Prostate gland (tissue), 2 donors: ENCODE measurements at regions not wholly inside any gene's neighbourhood (a gene's known extent, or its start where the extent isn't known, plus 50 kb on each side); places are given as distances from the start of the nearest gene placed in this dataset.

Experiments
- DNase-seq: peaks from one replicate; pipeline ENCODE4 v3.0.0-alpha.2; 2019; ENCODE audit warnings: low spot score
- H3K27ac ChIP-seq, 2 donors: fragments of 200-600 bp; sonication (generic); 2 replicates each; pipeline ENCODE4 v1.5.1; 2017 to 2019
- H3K27me3 ChIP-seq: fragments of 200-600 bp; sonication (generic); replicated peaks from 2 replicates; pipeline ENCODE4 v1.5.1; 2019; ENCODE audit not compliant: insufficient read depth
- H3K36me3 ChIP-seq, 2 donors: fragments of 200-600 bp; sonication (generic); 1 replicate in 1 of 2; 2 replicates in 1 of 2; pipeline versions ENCODE4 v1.5.1 to v1.8.1; 2017 to 2019
- H3K4me1 ChIP-seq: fragments of 200-600 bp; sonication (generic); replicated peaks from 2 replicates; pipeline ENCODE4 v1.5.1; 2019
- H3K4me3 ChIP-seq, 2 donors: fragments of 200-600 bp; sonication (generic); 2 replicates each; pipeline ENCODE4 v1.5.1; 2017 to 2019
- H3K9me3 ChIP-seq: fragments of 200-600 bp; sonication (generic); 2 replicates; pipeline ENCODE4 v1.5.1; 2017
- POLR2A ChIP-seq: fragments of 450-650 bp; IDR thresholded peaks from one replicate; pipeline ENCODE4 v1.6.1; 2016; ENCODE audit warnings: antibody characterized with exemption, mild to moderate bottlenecking
- POLR2AphosphoS5 ChIP-seq: sonication (generic); formaldehyde crosslinking; IDR thresholded peaks from one replicate; pipeline ENCODE4 v1.6.1; 2017; ENCODE audit warnings: antibody characterized with exemption
- WGBS: methylation state at CpG from one replicate; pipeline ENCODE4 v1.1.5; 2018; 5-methylcytosine and 5-hydroxymethylcytosine counted together
- intact Hi-C: fragments of 100-400 bp; cut with DNase I; formaldehyde crosslinking; loops from one replicate; pipeline ENCODE4 v1.14.2; 2022
- TF ChIP-seq, protein P1 (sequence below), 4 experiments: fragments of 200-600 bp in 2 of 4; fragments of 450-650 bp in 2 of 4; sonication (generic) in 2 of 4; IDR thresholded peaks; 1 replicate in 3 of 4; 2 replicates in 1 of 4; pipeline ENCODE4 v1.5.1; 2016 to 2019; ENCODE audit warnings: antibody characterized with exemption in 4 of 4, mild to moderate bottlenecking in 2 of 4, moderate library complexity in 2 of 4

DNA sequence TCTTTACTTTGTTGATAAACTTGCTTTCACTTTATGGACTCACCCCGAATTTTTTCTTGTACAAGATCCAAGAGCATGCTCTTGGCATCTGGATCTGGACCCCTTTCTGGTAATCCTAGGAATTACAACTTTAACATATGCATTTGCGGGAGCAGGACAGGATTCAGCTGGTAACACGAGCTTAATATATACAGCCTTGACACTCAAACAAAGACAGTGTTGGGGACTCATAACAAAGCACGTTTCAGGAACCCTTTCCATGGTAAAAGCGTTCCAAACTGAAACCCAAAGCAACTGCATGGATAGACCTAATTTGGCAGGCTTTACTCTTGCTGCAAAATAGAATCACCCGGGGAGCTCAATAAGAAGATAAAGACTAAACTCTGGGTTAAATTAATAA is 349.7 kb upstream of the AMELY start:
- TF ChIP-seq POLR2AphosphoS5 (no peak), POLR2A (no peak)
- TF ChIP-seq, protein P1, sequence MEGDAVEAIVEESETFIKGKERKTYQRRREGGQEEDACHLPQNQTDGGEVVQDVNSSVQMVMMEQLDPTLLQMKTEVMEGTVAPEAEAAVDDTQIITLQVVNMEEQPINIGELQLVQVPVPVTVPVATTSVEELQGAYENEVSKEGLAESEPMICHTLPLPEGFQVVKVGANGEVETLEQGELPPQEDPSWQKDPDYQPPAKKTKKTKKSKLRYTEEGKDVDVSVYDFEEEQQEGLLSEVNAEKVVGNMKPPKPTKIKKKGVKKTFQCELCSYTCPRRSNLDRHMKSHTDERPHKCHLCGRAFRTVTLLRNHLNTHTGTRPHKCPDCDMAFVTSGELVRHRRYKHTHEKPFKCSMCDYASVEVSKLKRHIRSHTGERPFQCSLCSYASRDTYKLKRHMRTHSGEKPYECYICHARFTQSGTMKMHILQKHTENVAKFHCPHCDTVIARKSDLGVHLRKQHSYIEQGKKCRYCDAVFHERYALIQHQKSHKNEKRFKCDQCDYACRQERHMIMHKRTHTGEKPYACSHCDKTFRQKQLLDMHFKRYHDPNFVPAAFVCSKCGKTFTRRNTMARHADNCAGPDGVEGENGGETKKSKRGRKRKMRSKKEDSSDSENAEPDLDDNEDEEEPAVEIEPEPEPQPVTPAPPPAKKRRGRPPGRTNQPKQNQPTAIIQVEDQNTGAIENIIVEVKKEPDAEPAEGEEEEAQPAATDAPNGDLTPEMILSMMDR (IDR thresholded peaks at IDR 0.05): no peak

DNA sequence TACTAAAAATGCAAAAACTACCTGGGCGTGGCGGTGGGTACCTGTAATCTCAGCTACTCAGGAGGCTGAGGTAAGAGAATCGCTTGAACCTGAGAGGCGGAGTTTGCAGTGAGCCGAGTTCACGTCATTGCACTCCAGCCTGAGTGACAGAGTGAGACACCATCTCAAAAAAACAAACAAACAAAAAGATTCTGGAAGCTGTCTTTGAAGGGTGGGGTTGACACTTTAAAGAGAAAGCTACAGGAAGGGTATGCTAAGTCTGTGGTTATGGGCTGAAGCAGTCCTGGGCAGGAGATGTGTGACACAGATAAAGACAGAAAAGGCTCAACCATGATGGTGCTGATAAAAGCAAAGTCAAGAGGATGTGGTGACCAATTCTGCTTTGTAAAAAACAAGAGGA is 328.5 kb upstream of the AMELY start:
- 89% methylated on average over 6 of the region's 6 CpGs for WGBS
- Histone ChIP-seq H3K27me3 (no peaks in the 10 kb centered on the region), H3K9me3 (no peaks in the 10 kb centered on the region), H3K27ac (no peak overlapping the region), H3K4me3 (no peak overlapping the region), H3K36me3 (no peaks in the 10 kb centered on the region), H3K4me1 (no peaks in the 10 kb centered on the region)
- DNase-seq: no peak
- intact Hi-C loops: no loop called here
- no peak for TF ChIP-seq POLR2A
- TF ChIP-seq POLR2AphosphoS5: no peak
- TF ChIP-seq, protein P1 (IDR thresholded peaks at IDR 0.05): no peak

More for the DNA sequence above, 349.7 kb upstream of the AMELY start:
- intact Hi-C loops: no loop called here
- Histone ChIP-seq H3K27me3 (no peaks in the 10 kb centered on the region), H3K27ac (no peak overlapping the region), H3K9me3 (no peaks in the 10 kb centered on the region), H3K4me3 (no peak overlapping the region), H3K36me3 (no peaks in the 10 kb centered on the region), H3K4me1 (no peaks in the 10 kb centered on the region)
- DNase-seq: no peak
- WGBS: 40% methylated on average over 6 of the region's 6 CpGs

DNA sequence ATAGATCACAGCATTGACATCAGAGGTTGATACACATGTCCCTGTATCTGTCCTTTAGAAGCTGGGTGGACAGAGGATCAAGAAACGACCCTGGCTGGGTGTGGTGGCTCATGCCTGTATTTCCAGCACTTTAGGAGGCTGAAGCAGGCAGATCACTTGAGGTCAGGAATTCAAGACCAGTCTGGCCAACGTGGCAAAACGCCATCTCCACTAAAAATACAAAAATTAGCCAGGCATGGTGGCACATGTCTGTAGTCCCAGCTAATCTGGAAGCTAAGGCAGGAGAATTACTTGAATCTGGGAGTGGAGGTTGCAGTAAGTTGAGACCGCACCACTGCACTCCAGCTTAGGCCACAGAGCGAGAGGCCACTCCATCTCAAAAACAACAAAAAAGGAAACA is 300.4 kb upstream of the AMELY start:
- DNase-seq: no peak
- WGBS: 85% methylated on average over 5 of the region's 5 CpGs
- H3K27ac ChIP-seq: no peak overlapping the region
- intact Hi-C loops: no loop called here
- H3K27me3 ChIP-seq: no peaks in the 10 kb centered on the region
- no peaks in the 10 kb centered on the region for H3K9me3 ChIP-seq
- TF ChIP-seq POLR2A (no peak), POLR2AphosphoS5 (no peak)
- TF ChIP-seq, protein P1 (IDR thresholded peaks at IDR 0.05): no peak
- H3K36me3 ChIP-seq: no peaks in the 10 kb centered on the region
- H3K4me1 ChIP-seq: no peaks in the 10 kb centered on the region
- H3K4me3 ChIP-seq: no peak overlapping the region

DNA sequence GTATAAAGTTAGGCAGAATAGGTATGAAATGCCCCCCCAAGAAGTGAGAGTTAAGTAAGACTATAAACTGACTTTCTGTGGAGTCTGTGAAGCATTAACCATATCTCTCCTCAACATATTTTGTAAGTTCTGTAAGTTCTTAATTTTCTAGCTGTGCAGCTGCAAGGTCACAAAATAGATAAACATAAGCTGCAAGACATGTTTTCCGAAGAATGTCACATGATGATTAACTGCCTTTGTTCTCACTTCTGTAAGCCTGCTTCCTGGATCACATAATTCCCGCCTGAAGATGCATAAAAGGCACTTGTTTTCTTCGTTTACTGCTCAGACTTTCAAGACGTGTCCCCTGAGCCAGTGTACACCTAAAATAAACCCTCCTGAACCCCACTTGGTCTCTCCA is 292.9 kb upstream of the AMELY start:
- intact Hi-C loops: no loop called here

DNA sequence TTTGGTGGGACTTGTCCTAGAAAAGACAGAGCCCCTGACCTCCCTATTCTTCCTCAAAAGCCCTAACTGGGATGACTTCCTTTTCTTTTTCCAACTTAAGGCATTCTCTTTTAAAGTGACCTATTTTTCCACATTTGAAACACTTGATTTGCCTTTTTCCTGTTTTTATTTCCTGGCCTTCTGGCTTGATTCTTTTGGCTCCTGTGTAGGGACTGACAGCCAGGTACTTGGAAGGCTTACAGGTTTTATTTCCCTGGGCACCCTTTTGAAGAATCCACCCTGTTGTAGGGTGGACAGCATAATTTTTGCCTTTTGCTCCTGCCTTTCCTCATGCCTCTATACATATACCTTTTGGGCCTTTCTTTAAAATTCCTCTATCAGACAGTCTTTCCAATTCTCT is 271.0 kb upstream of the AMELY start:
- TF ChIP-seq POLR2AphosphoS5: no peak
- TF ChIP-seq, protein P1 (IDR thresholded peaks at IDR 0.05): no peak
- no peak for TF ChIP-seq POLR2A
- Histone ChIP-seq H3K36me3 (no peaks in the 10 kb centered on the region), H3K4me1 (no peaks in the 10 kb centered on the region), H3K4me3 (no peak overlapping the region), H3K27me3 (no peaks in the 10 kb centered on the region), H3K9me3 (no peaks in the 10 kb centered on the region), H3K27ac (no peak overlapping the region)
- intact Hi-C loops: no loop called here
- no peak for DNase-seq

More for the DNA sequence above, 292.9 kb upstream of the AMELY start:
- Histone ChIP-seq H3K27me3 (no peaks in the 10 kb centered on the region), H3K27ac (no peak overlapping the region), H3K36me3 (no peaks in the 10 kb centered on the region), H3K9me3 (no peaks in the 10 kb centered on the region), H3K4me1 (no peaks in the 10 kb centered on the region), H3K4me3 (no peak overlapping the region)
- WGBS: 17% methylated on average over 4 of the region's 4 CpGs
- no peak for DNase-seq
- TF ChIP-seq POLR2A (no peak), POLR2AphosphoS5 (no peak)
- TF ChIP-seq, protein P1 (IDR thresholded peaks at IDR 0.05): no peak
